ENCODE measurements at regions not wholly inside any gene's neighbourhood (a gene's known extent, or its start where the extent isn't known, plus 50 kb on each side); places are given as distances from the start of the nearest gene placed in this dataset.

DNA sequence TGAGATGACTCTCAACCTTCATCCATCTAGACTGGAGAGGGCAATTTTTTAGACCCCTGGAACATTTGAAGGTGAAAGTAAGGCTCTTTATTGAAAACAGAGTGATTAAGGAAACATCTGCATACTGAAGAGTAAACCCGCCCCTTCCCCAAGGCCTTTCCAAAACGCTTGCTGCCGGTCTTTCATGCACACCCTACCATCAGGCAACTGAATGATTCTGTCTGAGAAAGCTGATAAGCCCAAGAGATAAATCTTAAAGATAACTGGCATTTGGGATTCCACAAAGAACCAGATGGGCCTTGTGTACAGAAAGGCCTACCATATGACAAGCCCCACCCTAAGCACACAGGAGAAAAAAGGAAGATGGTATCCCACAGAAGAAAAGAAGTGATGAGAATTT is 54.4 kb upstream of the PIK3R1 start:
- DNase-seq (ENCODE audit: low read depth in 2 of 2), result no peak

DNA sequence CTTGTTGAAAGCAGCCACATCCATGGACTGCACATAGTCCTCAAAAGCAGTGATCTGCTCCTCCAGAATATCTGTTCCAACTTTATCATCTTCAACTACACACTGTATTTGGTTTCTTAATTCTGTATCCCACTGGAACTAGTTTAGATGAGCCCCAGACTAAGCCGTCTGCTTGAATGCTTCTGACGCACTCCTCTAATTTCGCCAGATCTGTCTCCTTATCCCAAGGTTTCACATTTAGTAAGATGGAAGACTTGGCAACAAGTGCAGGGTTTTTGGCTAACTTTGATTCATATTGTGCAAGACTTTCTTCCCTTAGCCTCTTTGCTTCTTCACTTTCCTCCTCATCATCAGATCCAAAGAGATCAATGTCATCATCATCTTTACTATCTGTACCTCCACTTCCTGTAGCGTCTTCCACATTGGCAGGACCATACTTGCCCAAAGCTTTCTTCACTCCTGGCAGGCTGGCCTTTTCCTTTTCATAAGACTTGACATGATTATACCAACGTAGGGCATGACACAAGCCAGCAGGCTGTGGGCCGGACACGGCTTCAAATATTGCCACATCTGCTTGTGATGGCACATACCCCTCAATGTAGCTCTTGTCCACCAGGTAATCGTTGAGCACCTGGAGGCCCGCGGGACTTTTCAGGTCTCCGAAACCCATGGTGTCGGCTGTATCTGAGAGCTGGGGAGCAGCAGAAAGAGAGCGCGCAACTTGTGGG is 56.2 kb upstream of the PIK3R1 start:
- DNase-seq (ENCODE audit: low read depth in 2 of 2), result no peak

DNA sequence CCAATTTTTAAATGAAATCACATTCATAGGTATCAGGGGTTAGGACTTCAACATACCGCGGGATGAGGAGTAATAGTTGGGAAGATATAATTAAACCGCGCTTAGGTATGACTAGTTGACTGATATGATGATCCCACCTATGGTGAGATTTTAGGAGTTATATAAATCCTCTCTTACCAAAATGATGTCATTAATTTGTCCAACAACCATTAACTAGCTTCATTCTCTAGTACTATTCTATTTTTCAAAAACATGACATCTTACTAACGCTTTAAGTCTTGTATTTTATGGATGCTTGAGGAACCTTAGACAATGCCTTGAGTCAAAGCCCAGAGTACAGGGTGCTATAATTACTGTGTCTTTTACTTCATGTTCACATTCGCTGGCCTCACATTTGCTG is 59.6 kb upstream of the PIK3R1 start:
- DNase-seq (ENCODE audit: low read depth in 2 of 2), result no peak

DNA sequence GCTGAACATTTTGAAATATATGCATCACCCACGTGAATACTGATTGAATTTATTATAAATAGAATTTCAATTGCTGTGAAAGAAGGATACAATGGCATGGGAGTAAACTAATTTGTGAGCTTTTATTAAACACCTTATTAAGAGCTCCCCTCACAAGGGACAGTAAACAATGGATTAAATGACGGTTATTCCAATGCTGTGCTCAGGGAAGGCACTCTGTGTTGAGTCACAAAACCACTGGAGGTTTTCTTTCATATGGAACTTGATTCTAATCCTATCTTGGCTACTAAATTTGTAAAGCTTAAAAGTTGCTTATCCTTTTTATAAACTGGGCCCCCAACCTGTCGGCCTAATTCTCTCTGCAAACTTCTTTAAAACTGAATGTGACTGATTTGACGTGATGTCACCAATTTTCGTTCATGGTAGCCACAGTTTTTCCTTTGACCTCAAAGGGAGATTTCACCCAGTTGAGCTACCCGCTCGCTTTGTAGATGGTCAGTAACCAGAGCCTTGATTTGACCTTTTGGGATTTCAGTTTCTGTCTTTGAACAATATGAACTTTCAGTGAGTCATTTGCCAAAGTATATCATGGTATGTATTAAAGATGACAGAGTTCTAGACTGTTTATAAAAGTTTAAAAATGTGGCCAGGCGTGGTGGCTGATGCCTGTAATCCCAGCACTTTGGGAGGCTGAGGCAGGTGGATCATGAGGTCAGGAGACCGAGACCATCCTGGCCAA is 61.3 kb upstream of the PIK3R1 start:
- DNase-seq (ENCODE audit: low read depth in 2 of 2), result no peak

DNA sequence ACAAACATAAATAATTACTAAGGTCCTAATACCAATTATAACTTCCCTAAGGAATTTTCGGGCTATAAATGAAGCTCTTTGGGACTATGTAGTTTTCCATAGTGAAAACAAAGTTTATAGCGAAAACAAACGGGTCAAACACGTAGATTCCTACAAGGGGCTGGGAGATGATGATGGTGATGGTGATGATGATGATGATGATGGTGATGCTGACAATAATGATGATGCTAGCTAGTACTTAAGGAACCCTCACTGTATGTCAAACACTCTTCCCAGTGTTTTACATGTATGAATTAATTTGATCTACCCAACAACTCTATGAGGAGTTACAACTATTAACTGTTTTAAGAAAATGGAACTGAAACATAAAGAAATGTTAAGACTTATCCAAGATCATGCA is 63.7 kb upstream of the PIK3R1 start:
- DNase-seq (ENCODE audit: low read depth in 2 of 2), result no peak

DNA sequence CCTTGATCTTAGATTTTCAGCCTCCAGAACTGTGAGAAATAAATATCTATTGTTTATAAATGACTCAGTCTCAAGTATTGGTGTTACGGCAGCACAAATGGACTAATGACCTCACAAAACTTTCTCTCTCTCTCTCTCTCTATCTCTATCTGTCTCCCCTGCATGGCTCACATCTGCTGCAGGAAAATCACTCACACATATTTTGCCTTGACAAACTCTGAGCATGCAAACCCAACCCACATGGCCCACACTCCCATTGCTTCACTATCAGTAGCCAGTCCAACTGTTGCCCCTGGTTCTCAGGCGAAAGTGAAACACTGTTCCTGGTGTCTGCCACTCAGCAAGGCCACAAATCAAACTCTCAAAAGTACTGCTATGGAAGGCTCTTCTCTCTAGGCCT is 66.4 kb upstream of the PIK3R1 start:
- DNase-seq (ENCODE audit: low read depth in 2 of 2), result no peak

DNA sequence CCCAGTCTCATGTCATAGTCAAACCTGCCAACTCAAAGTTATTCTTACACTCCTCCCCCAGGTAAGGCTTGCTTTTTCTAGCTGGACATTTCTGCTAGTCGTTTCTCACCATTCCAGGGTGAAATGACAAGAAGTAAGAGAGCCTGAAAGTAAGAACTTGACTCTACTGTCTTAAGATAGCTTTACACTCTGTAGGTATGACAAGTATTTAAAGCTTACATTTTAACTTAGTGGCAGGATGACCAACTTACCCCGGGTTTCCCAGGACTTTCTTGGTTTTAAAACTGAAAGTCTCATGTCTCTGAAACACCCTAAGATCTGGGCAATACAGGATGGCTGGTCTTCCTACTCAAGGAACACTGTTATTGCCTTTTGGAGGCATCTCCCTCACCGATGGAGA is 67.5 kb upstream of the PIK3R1 start:
- DNase-seq (ENCODE audit: low read depth in 2 of 2), result no peak

DNA sequence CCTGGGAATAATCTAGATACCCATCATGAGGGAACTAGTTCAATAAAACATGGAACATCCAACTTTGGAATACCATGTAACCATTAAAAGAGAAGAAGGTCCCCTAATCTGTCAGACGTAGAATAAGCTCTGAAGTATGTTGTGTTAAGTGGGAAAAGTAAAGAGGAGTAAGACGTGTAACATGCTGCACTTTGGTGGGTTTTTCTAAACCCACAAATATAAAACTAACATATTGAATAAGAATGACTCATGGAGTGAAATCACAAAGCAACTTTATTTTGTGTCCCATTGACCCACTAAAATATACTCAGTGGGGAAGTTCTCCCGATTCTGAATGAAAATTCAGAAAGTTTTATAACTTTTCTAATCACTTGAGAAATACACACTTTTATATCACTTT is 67.9 kb upstream of the PIK3R1 start:
- DNase-seq (ENCODE audit: low read depth in 2 of 2), result no peak

DNA sequence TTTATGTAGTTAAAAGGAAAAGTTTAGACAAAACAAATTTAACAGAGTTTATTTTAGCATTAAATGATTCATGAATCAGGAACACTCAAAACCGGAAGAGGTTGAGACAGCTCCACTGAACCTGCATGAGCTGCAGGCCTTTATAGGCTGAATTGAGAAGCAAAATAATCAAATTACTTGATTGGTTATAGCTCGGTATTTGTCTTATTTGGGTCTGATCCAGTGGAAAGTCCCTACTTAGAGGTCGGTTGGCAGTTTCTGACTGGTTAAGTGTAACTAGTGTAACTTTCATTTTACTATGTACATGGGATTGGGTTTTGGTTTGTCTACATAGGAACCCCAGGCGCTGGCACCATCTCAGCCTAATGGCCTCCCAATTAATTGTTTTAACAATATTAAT is 74.1 kb upstream of the PIK3R1 start:
- no peak for DNase-seq (ENCODE audit: low read depth in 2 of 2)

DNA sequence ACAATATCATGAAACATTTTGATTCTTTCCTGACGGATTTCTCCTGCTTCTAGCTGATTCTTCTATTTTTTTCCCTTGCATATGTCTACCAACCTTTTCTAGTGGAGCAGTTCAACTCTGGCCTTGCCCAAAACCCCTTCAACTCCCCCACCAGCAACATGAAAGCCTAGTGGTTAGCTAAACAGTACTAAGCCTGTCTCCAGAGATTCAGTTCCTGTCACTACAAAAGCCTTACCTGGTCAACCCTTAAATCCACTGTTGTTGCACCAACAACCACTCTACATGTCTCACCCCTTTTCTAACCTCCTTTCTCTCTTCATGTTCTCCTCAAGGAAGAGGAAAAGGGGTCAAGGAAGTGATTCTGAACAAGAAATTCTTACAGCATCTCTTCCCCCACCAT is 74.8 kb upstream of the PIK3R1 start:
- no peak for DNase-seq (ENCODE audit: low read depth in 2 of 2)

DNA sequence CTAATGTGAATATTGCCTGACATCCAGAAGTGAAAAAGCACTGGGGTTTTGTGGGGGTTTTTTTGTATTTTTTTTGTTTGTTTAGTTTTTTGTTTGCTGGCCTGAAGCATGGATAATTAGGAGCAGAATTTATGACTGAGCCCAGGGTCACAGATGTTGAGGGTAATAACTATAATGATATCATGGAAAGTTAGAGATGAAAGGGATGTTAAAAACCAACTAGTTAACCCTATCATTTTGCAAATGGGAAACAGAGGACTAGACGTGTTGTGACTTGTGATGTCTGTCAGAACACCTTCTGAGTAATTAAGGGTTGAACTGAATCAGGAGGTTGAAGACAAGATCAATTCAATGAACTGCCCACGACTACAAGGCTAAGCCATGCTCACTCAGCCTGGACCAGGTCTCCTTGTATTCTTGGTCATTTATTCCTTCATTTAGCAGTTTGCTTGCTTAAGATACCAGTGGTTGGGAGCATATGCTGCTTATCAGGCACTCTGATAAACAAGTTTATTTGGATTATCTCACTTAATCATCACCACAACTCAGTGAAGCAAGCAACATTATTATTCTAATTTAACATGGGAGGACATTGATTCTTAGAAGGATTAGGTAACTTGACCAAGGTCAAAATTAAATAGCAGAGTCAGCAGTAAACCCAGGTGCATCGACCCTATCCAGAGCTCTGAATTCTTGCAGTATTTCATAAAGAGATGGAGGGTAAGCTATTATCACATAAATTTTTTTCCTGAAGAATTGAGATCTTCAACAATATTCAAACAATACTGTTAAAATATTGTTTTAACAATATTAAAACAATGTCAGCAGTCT is 75.7 kb upstream of the PIK3R1 start:
- no peak for DNase-seq (ENCODE audit: low read depth in 2 of 2)

DNA sequence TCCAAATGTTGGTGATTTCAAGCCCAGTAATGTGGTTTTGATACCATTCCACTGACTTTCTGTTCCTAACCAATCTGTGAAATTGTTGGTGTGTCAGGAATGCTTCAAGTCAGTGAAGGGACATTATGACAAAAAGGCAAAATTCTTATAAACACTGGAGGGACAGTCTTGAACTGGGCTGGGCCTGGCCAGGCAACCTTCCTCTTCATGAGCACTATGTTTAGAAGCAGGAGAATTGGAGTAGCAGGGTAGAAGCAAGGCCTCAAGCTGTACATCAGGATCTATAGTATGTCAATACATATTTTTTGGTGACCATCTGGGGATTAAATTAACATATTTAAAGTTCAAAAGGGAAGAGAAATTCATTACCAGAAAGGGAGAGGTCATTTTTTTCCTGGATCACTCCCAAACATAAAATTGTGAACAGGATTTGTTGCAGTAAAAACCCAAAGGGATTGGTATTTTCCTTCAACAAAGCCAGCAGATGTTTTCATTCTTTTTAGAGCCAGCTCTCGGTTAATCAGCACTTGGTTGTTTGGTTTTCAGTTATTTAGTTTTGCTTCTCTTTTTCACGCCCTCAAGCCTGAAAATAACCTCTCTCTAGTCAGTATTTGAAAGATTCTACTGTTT is 77.9 kb upstream of the PIK3R1 start:
- no peak for DNase-seq (ENCODE audit: low read depth in 2 of 2)

DNA sequence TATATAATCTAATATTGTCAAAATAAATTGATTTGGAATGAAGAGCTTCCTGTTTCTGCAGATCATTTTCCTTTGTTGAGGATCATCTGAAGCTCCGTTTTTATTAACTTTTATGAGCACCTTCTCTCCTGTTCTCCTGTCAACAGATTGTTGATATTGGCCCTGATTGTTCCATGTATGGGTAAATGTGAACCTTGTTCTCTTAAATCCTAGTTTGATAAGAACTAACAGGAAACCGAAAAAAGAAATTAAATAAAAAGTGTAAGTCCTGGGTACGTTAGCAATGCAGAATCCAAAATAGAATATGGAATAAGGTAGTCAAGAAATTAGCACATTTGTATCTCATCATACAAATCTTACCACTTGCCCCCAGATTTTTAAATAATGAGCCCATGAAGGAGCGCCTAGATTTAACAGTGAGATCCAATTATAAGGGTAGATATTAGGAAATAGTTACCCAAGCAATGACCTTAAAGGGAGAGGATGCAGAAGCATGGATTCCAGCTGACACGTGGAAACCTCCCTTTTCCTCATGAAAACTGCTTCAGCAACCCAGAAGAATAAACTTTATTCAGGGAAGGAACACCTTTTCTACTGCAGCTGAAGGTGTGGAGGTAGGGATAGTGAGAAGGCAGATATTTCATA is 80.8 kb upstream of the PIK3R1 start:
- DNase-seq (ENCODE audit: low read depth in 2 of 2), result no peak

DNA sequence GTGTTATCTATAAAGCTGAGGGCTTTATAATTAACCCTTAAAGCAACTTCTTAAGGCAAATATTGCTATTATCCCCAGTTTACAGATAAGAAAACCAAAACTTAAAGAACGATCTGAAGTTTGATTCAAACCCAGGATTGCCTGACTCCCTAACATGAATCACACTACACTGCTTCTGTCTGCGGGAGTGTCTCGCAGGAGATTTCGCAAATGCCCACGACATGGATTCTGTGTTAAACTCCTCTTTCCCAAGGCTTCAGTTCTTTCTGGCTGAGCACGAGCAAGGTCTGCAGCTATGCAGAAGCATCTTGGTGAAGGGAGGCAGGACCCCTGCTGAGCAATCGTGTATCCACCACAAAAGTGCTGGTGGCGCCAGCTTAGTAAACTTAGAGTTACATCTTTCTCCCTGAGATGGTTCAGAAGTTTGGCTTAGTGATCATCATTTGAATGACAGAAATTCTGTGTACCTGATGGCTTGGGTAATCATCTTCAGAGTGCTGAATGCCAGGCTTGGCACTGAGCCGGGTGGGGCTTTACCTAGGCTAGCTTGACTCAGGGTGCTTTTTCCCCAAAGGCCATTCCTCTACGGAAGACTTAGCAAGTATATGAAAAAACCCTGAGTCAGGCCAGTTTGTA is 81.4 kb upstream of the PIK3R1 start:
- no peak for DNase-seq (ENCODE audit: low read depth in 2 of 2)

DNA sequence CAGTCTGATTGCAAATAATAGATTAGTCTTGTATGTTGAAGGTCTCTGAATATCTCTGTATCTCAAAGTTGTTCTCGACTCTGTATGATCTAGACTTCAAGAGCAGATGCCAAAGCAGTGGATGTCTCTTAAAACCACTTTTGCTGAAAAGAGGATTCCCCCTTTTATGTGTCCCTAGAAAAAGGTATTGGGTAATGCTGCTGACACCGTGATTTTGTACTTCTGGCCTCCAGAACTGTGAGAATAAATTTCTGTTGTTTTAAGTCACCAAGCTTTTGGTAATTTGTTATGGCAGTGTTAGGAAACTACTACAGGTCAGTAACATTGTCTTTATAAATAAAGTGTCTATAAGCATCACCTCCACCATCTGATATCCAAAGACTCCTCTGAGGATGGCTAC is 85.3 kb upstream of the PIK3R1 start:
- no peak for DNase-seq (ENCODE audit: low read depth in 2 of 2)

DNA sequence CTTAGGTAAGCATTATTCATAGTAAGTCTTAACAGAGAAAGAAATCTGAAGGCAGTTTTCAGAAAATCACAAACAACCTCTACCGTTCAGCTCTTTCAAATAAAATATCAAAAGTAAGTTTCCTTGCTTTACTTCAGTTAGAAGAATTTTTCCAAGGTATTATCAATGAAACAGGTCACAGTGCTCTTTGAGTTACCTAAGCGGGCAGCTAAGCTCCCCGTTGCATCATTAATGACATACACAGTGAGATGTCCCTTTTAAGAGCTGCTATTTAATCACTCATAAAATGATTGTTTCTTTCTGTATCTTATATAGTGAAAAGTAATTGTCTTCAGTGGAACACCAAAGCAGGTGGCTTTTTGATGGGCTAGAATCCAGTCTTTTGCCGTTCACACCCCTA is 86.2 kb upstream of the PIK3R1 start:
- DNase-seq (ENCODE audit: low read depth in 2 of 2), result no peak

DNA sequence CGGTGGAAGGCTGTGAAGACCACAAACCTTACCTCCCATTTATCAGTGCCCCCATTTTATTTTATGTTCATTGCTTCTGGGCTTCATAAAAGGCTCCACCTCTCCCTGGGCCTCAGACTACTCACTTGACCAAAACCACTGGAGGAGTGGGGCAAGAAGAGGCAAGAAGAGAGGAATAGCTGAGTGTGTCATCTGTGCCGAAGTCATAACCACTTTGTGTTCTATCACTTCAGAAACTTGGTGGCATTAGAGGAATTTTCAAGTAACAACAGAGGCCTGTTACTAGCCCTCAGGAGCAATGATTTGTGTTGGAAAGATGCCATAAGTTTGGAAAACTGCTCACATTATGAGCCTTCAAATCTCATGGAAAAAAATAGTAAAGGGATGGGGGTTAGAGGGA is 88.7 kb upstream of the PIK3R1 start:
- DNase-seq (ENCODE audit: low read depth in 2 of 2), result no peak

DNA sequence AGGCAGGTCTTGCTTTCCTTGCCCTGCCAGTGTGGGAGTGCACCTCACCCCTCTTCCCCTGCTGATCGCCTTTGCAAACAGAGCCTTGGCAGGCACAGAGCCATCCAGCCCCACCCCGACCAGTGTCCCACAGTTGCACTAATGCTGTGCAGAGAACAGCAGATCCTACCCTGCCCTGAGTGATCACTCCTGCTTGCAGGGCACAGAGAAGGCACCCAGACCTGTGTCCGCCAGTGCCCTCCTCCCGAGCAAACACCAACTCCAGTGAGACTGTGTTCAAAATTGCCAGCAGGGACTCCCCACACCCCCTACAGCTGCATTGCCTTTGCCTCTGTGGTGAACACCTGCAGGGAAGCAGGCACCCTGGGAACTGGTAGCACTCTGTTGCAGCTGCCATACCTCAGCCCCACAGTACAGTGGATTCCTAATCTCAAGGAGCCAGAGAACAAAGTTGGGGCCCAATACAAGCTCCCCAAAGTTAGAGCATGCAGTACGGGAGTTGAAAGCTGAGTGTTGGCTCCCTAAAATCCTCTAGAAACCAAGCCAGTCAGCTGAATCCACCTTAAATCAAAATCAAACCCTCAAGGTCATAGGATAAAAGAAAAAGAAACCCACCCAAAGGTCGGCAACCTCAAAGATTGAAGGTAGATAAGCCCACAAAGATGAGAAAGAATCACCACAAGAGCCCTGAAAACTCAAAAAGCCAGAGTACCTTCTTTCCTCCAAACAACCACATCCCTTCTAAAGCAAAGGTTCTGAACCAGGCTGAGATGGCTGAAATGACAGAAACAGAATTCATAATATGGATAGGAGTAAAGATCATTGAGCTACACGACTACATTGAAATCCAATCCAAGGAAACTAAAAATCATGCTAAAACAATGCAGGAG is 92.9 kb upstream of the PIK3R1 start:
- DNase-seq (ENCODE audit: low read depth in 2 of 2), result no peak

DNA sequence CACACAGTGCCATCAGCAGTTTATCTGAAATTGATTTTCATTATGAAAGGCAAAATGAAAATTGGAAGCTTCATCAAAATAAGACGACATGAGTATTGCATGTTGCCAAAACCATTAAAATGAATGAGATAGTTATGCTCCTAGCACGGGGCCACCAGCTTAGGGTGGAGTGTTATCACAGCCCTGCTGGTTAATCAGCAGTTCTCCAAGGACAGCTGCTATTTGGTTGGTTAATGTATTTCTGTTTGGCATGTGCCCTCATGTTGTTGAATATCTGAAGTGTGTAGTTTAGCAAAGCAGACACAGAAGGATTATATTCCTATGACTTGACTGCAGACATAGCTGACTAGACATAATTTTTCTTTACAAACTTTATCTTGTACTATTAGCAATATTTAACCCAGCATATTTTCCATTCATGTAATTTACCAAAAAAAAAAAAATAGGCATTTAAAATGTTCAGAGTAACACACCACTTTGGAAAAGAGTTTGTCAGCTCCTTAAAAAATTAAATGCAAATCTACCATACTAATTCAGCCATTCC is 98.6 kb upstream of the PIK3R1 start:
- DNase-seq (ENCODE audit: low read depth in 2 of 2), result no peak

DNA sequence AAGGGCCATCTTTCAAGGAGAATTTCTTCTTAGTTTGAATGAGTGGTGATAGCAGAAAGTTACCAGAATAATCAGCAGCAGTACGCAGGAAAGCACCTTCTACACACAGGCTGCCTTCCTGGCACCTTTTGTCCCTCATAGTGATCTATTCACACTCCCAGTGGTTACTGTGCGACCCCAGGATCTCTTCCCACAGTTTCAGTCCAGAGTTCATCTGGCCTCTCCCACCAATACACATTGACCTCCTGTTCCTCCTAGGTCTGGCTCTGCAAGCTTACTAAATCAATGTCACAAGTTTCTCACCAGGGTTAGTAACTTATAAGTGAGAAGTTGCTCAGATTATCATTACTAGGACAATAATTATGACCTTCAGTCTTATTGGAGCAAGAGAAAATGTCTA is 99.1 kb upstream of the PIK3R1 start:
- DNase-seq (ENCODE audit: low read depth in 2 of 2), result no peak

All from activated CD4-positive, alpha-beta T cell treated with anti-CD3 and anti-CD28 coated beads for 24 hours (primary cell).